Activated naive CD4-positive, alpha-beta T cell treated with anti-CD3 and anti-CD28 coated beads, Interleukin-2, amount 50 U/mL, for 16 hours (primary cell): ENCODE measurements at regions not wholly inside any gene's neighbourhood (a gene's known extent, or its start where the extent isn't known, plus 50 kb on each side); places are given as distances from the start of the nearest gene placed in this dataset.
"Not testable (repeated sequence)": the region's sequence is repeated elsewhere in the genome, so short reads cannot be mapped to it uniquely, and the experiment has no call there.

Source experiments
- DNase-seq: peaks from one replicate; pipeline ENCODE4 v3.0.0-alpha.2; 2020

- DNase-seq, result no peak
These were observed 106.0 kb downstream of the ENC1 start for GRCh38 chr5:74534397-74535129.

- no peak for DNase-seq
These were observed 110.0 kb downstream of the ENC1 start for GRCh38 chr5:74530326-74531050.

GRCh38 chr5:74529101-74529500 lies 111.4 kb downstream of the ENC1 start:
- DNase-seq, result no peak

- DNase-seq, result no peak
These were observed 114.4 kb downstream of the ENC1 start for GRCh38 chr5:74526111-74526510.

- DNase-seq, result not testable (repeated sequence)
These were observed 115.8 kb downstream of the ENC1 start for GRCh38 chr5:74524767-74525166.

GRCh38 chr5:74523698-74524097 lies 116.8 kb downstream of the ENC1 start:
- DNase-seq, result not testable (repeated sequence)

GRCh38 chr5:74522838-74523237 lies 117.7 kb downstream of the ENC1 start:
- not testable (repeated sequence) for DNase-seq

- no peak for DNase-seq
These were observed 119.1 kb downstream of the ENC1 start for GRCh38 chr5:74521401-74521800.

GRCh38 chr5:74519679-74520078 lies 120.8 kb downstream of the ENC1 start:
- no peak for DNase-seq

- DNase-seq, result no peak
These were observed 121.4 kb downstream of the ENC1 start for GRCh38 chr5:74519161-74519571.

GRCh38 chr5:74517700-74518099 lies 122.8 kb downstream of the ENC1 start:
- no peak for DNase-seq

- DNase-seq, result no peak
These were observed 124.3 kb downstream of the ENC1 start for GRCh38 chr5:74516211-74516636.

- no peak for DNase-seq
These were observed 125.5 kb downstream of the ENC1 start for GRCh38 chr5:74514888-74515551.

- not testable (repeated sequence) for DNase-seq
These were observed 128.8 kb downstream of the ENC1 start for GRCh38 chr5:74511770-74512169.

GRCh38 chr5:74510476-74511075 lies 130.0 kb downstream of the ENC1 start:
- no peak for DNase-seq

- DNase-seq, result no peak
These were observed 133.0 kb downstream of the ENC1 start for GRCh38 chr5:74507370-74508005.

- no peak for DNase-seq
These were observed 134.4 kb downstream of the ENC1 start for GRCh38 chr5:74506119-74506518.

GRCh38 chr5:74504463-74504862 lies 136.1 kb downstream of the ENC1 start:
- DNase-seq, result no peak

GRCh38 chr5:74502479-74502950 lies 138.0 kb downstream of the ENC1 start:
- DNase-seq, result no peak

- DNase-seq, result no peak
These were observed 138.7 kb downstream of the ENC1 start for GRCh38 chr5:74501674-74502478.

GRCh38 chr5:74500110-74500917 lies 140.2 kb downstream of the ENC1 start:
- DNase-seq, result no peak
